ENCODE measurements at regions not wholly inside any gene's neighbourhood (a gene's known extent, or its start where the extent isn't known, plus 50 kb on each side); places are given as distances from the start of the nearest gene placed in this dataset.

DNA sequence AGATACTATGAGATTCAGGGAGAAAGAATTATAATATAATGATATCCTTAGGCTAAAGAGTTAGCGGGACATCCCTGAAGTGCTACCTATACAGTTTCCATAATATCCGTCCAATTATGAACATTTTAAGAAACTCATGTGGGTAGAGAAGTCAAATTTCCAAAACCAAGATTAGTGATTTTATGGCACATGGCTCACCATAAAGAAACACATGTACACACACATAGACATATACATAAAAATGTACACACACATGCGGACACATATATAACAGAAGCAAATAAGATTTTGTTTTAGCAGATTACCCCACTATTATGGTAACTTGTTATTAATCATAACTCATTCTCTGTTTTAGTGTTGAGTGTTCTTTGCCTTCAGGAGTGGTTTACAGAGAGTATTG, 566.7 kb upstream of the NEGR1 start:
- TF ChIP-seq POLR2A (IDR thresholded peaks at IDR 0.05; ENCODE audit: low read depth, low read length) (no peak), TAF1 (IDR thresholded peaks at IDR 0.05; ENCODE audit: low read depth, low read length) (no peak), POLR2AphosphoS5 (IDR thresholded peaks at IDR 0.05; ENCODE audit: low read depth, low read length) (no peak), SPI1 (IDR thresholded peaks at IDR 0.05; ENCODE audit: low read depth, low read length) (no peak), POU2F2 (IDR thresholded peaks at IDR 0.05; ENCODE audit: low read depth, low read length) (no peak), PAX5 (IDR thresholded peaks at IDR 0.05; ENCODE audit: insufficient read depth, low read length, severe bottlenecking) (no peak)
